HG03095 (cell line): ENCODE measurements at regions not wholly inside any gene's neighbourhood (a gene's known extent, or its start where the extent isn't known, plus 50 kb on each side); places are given as distances from the start of the nearest gene placed in this dataset.

ENCODE experiments used
- ATAC-seq: cut with Tn5 transposase; IDR thresholded peaks from one replicate; pipeline ENCODE4 v1.9.1; 2021; ENCODE audit warnings: moderate library complexity; ENCODE audit not compliant: unreplicated experiment

GRCh38 chr11:129590030-129590752 lies 214.5 kb downstream of the BARX2 start:
- ATAC-seq: no peak

DNA sequence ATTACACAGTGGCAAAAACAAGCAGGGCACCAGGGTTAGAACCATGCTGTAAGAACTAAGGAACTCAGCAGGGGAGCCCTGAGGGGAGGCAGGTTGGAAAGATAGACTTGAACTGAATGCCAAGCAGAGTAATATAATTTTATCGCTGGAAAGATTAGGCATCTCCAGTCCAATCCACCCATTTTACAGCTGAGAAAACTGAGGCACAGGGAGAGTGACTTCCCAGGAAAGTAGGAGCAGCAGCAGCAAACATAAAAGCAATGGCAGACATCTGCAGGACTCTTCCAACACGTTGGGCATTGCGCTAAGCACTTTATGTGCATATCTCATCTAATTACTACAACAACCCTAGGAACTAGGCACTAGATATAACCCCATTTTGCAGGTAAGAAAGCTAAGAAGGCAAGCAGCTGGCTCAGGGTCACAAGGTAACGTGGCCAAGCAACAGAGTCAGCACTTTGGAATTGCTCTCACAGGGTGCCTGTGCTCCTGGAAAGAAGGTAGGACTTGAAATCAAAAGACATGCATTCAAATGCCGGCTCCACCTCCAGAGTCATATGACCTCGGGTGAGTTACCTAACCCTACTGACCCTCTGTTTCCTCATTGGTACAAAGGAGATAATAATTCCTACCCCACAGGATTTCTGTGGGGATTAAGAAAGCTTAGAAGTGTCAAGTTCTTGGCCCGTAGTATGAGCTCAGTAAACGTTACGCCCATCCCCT lies 215.3 kb downstream of the BARX2 start:
- no peak for ATAC-seq

- no peak for ATAC-seq
Measured at GRCh38 chr11:129591527-129591926, 215.9 kb downstream of the BARX2 start.

DNA sequence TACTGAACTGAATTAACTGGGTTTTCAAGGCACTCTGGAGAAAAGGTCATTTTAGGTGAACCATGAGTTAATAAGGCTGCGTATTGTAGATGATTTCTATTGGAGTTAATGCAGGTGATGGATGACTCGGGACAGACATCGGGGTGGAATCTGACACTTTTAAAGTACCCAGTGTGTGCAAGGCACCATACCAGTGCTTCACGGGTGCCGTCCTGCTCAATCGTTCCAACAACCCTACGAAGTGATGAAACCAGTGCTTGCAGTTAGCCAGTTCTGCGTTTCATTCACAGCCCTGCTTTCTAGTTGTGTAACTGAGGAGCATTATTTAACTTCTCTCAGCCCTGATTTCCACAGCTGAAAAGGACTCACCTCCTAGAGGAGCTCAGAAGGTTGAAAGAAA lies 216.5 kb downstream of the BARX2 start:
- no peak for ATAC-seq

DNA sequence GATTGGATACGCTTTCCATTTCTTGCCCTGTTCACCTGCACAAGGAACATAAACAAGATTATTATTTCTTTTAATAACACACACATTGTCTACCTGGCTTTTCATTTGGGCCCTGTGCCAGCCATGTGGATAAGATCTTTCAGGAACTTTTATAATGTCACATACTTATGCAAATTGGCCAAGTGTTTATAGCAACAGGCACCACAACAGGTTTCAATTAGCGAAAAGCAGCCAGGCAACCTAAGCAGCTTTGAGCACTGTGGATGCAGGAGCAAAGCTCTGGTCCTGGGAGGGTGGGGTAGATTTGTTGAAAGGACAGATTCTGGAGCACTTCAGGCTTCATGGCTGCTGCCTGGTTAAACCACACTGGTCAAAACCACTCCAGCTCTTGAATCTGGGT lies 217.4 kb downstream of the BARX2 start:
- no peak for ATAC-seq

GRCh38 chr11:129595038-129595962 lies 219.7 kb downstream of the BARX2 start:
- no peak for ATAC-seq

DNA sequence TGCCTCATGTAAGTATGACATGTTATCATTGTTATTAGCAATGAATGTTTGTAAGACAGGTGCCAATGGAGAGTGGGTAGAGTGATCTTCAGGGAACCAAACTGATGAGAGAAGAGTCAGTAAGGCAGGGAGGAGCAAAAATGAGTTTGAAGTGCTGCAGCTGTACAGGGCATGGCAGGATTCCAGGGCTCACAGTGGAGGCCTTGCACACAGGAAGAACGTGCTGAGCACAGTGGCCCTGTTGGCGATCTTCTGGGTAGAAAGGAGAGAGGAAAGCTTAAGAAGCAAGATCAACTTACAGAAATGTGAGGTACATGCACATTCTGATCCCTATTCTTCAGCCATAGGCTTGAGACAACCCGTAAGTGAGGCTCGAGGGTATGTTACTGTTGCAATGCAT lies 219.3 kb upstream of the TMEM45B start:
- no peak for ATAC-seq

- ATAC-seq: no peak
Measured at GRCh38 chr11:129598378-129598777, 217.3 kb upstream of the TMEM45B start.

- ATAC-seq: no peak
Measured at GRCh38 chr11:129605815-129606214, 209.8 kb upstream of the TMEM45B start.

GRCh38 chr11:129608711-129609110 lies 206.9 kb upstream of the TMEM45B start:
- ATAC-seq: no peak

DNA sequence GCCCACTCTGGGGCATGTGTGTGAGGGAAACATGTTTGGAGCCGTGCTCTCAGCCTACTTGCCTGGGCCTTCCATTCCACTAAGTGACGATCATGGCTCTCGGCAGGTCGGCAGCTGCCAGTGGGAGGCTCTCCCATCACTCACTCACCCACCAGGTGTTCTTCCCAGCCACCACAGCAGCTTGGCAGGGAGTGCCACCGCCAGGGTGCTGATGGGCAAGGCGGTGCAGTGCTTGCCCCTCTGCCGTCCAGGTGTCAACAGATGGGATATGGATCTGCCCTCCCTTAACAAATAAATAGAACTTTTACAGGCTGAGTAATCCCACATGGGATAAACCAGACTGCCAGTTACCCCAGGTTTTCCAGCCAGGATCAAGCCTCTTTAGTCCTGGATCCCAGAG lies 205.5 kb upstream of the TMEM45B start:
- ATAC-seq: no peak

- ATAC-seq: no peak
Measured at GRCh38 chr11:129610545-129610944, 205.1 kb upstream of the TMEM45B start.

- ATAC-seq: no peak
Measured at GRCh38 chr11:129611661-129612446, 203.8 kb upstream of the TMEM45B start.

GRCh38 chr11:129612447-129612961 lies 203.1 kb upstream of the TMEM45B start:
- no peak for ATAC-seq

DNA sequence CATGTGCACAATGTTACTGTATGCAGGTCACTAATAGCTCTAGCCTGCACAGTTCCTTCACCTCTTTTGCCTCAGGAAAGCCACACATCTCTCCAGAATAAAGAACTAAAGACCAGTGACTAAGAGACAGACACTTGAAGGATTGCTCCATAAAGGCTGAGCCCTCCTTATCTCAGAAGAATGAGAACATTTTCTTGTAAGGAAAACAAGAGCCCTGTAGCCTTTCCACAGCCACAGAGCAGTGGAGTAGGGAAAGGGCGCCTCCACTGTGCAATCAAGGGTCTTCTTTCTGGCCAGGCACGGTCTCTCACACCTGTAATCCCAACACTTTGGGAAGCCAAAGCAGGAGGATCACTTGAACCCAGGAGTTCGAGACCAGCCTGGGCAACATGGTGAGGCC lies 202.6 kb upstream of the TMEM45B start:
- ATAC-seq: no peak

DNA sequence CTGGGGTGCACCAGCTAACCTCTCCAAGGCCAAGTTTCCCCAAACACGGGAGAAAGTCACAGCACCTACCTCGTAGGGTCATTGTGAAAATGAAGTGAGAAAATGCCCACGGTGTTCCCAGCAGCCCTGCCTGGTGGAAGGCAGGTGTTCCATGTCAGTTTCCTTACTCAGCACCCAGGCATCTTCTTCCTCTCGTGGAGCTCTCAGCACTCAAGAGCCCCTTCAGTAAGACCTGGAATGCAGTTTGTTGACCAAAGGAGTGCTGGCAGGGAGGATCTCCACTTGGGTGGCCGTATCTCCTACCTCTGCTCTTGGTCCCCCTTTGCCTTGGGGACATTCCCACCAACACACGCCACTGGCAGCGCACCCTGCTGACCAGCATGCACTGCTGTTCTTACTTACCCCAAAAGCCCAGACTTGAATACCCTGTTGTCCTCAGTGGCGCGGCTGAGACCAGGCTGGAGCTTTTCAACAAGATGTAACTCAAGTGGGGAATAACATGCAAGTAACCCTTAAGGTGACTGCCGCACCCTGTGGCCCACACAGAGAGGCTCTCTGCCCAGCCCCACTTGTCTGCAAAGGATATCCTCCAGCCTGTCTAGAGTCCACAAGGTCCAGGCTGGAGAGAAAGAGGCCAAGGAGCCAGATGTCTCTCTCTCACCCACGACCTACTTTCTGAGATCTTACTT lies 201.2 kb upstream of the TMEM45B start:
- ATAC-seq: no peak

GRCh38 chr11:129618046-129618569 lies 197.5 kb upstream of the TMEM45B start:
- no peak for ATAC-seq

- ATAC-seq: no peak
Measured at GRCh38 chr11:129620237-129621104, 195.2 kb upstream of the TMEM45B start.

DNA sequence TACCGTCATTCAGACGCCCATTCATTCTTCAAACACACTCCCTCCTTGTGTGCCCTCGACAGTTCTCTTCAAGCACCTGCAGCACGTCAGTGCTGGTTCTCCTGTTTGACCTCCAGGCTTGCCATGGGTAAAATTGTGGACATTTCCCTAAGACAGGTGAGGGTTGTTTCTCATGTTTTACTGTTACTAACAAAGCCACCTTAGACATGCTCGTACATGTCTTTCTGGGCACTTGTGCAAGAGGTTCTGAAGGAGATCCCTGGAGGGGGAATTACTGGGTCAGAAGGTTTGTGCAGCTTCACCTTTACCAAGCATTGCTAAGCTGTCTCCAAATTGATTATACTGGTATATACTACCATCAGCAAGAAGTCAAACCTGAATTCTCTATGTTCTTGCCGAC lies 189.7 kb upstream of the TMEM45B start:
- ATAC-seq: no peak
